HCT116 (cell line): ENCODE measurements at regions not wholly inside any gene's neighbourhood (a gene's known extent, or its start where the extent isn't known, plus 50 kb on each side); places are given as distances from the start of the nearest gene placed in this dataset.

Experiments
- ATAC-seq: fragments of 200-7000 bp; cut with Tn5 transposase; 2 replicates; pipeline ENCODE4 v1.9.1; 2020; ENCODE audit warnings: mild to moderate bottlenecking, moderate library complexity
- BruUV-seq: library from RNA; stranded (reverse); fragments of 400-500 nt; replicated peaks from 2 replicates; lab custom pipeline; 2021; lab: Mats Ljungman, UMichigan
- CTCF ChIA-PET: fragments of 300-600 bp; sonication (Branson Sonifier 250); formaldehyde crosslinking; loops from one replicate; lab custom pipeline; 2021; ENCODE audit warnings: antibody characterized with exemption; lab: Charles Lee
- POLR2A ChIA-PET: fragments of 300-600, 350-600 bp; sonication (Branson Sonifier 250); formaldehyde crosslinking; loops from one replicate; lab custom pipeline; 2021; ENCODE audit warnings: antibody characterized with exemption; lab: Charles Lee
- RAD21 ChIA-PET, 2 experiments: fragments of 300-600 bp; sonication (Branson Sonifier 250); formaldehyde crosslinking; loops; one replicate each; lab custom pipeline; 2023; ENCODE audit warnings: low total read pairs in 2 of 2; ENCODE audit not compliant: uncharacterized antibody in 2 of 2, unreplicated experiment in 2 of 2, low non-redundant PET in 1 of 2; lab: Charles Lee
- DNase-seq: peaks from one replicate; pipeline ENCODE4 v3.0.0-alpha.2; 2010; ENCODE audit warnings: low read depth, low spot score
- H2AFZ ChIP-seq: fragments of 200-600 bp; shearing (Covaris generic), sonication (generic); 2 replicates; pipeline ENCODE4 v1.6.1; 2017; ENCODE audit warnings: low read depth, mixed run types, mixed read lengths, antibody characterized with exemption, low read length; ENCODE audit not compliant: poor library complexity, severe bottlenecking
- H3K27ac ChIP-seq: 2 replicates; pipeline ENCODE4 v1.5.1; 2012; ENCODE audit warnings: low read depth, low read length
- H3K27me3 ChIP-seq: fragments of 200-600 bp; sonication (generic); 2 replicates; pipeline ENCODE4 v1.6.1; 2016; ENCODE audit warnings: mixed run types, low read length, mixed read lengths; ENCODE audit not compliant: insufficient read depth
- H3K36me3 ChIP-seq, 2 experiments: fragments of 200-500 bp in 1 of 2; fragments of 200-600 bp in 1 of 2; sonication (Bioruptor generic) in 1 of 2; sonication (generic) in 1 of 2; 2 replicates each; pipeline versions ENCODE4 v1.5.1 to v1.6.1; 2014 to 2016; ENCODE audit warnings: low read length in 2 of 2, inconsistent platforms in 1 of 2, mixed read lengths in 1 of 2, mixed run types in 1 of 2; ENCODE audit not compliant: insufficient read depth in 2 of 2, control insufficient read depth in 1 of 2
- H3K4me1 ChIP-seq, 2 experiments: fragments of 200-600 bp in 1 of 2; sonication (generic) in 1 of 2; 2 replicates each; pipeline versions ENCODE4 v1.5.1 to v1.6.1; 2012 to 2017; ENCODE audit warnings: low read length in 2 of 2, inconsistent platforms in 1 of 2, mild to moderate bottlenecking in 1 of 2, mixed read lengths in 1 of 2, mixed run types in 1 of 2, moderate library complexity in 1 of 2; ENCODE audit not compliant: insufficient read depth in 2 of 2, control insufficient read depth in 1 of 2
- H3K4me2 ChIP-seq: fragments of 200-600 bp; sonication (generic); 2 replicates; pipeline ENCODE4 v1.6.1; 2017; ENCODE audit warnings: mixed run types, low read length, mixed read lengths
- H3K4me3 ChIP-seq, 2 experiments: fragments of 200-600 bp in 1 of 2; sonication (generic) in 1 of 2; replicated peaks in 1 of 2; 2 replicates each; pipeline ENCODE4 v1.5.1; 2011 to 2016; ENCODE audit warnings: low read length in 2 of 2, control low read depth in 1 of 2, low read depth in 1 of 2, mild to moderate bottlenecking in 1 of 2, mixed read lengths in 1 of 2, mixed run types in 1 of 2
- H3K79me2 ChIP-seq: fragments of 200-600 bp; sonication (generic); 2 replicates; pipeline ENCODE4 v1.6.1; 2017; ENCODE audit warnings: mild to moderate bottlenecking, mixed run types, low read length, moderate library complexity, mixed read lengths; ENCODE audit not compliant: insufficient read depth
- H3K9ac ChIP-seq: fragments of 200-600 bp; sonication (generic); 2 replicates; pipeline ENCODE4 v1.6.1; 2016; ENCODE audit warnings: low read length, mixed read lengths
- H3K9me2 ChIP-seq: fragments of 200-600 bp; sonication (generic), shearing (Covaris generic); 2 replicates; pipeline ENCODE4 v1.6.1; 2017; ENCODE audit warnings: mixed run types, mild to moderate bottlenecking, moderate library complexity; ENCODE audit not compliant: insufficient read depth
- H3K9me3 ChIP-seq, 2 experiments: fragments of 200-500 bp in 1 of 2; fragments of 200-600 bp in 1 of 2; sonication (Bioruptor generic) in 1 of 2; sonication (generic) in 1 of 2; 2 replicates each; pipeline ENCODE4 v1.6.1; 2014 to 2017; ENCODE audit warnings: low read length in 2 of 2, mixed read lengths in 2 of 2, inconsistent platforms in 1 of 2, low read depth in 1 of 2, mild to moderate bottlenecking in 1 of 2, mixed run types in 1 of 2, moderate library complexity in 1 of 2; ENCODE audit not compliant: control insufficient read depth in 1 of 2, insufficient read depth in 1 of 2
- H4K20me1 ChIP-seq: fragments of 200-600 bp; sonication (generic), shearing (Covaris generic); 2 replicates; pipeline ENCODE4 v1.6.1; 2017; ENCODE audit warnings: mixed run types, mild to moderate bottlenecking, moderate library complexity; ENCODE audit not compliant: insufficient read depth
- CBX3 ChIP-seq: IDR thresholded peaks from 2 replicates; pipeline ENCODE4 v1.6.1; 2012; ENCODE audit warnings: low read depth
- EZH2 ChIP-seq: fragments of 200-600 bp; sonication (generic); IDR thresholded peaks from 2 replicates; pipeline ENCODE4 v1.6.1; 2017; ENCODE audit warnings: antibody characterized with exemption, mixed run types
- JUND ChIP-seq: IDR thresholded peaks from 2 replicates; pipeline ENCODE4 v1.6.1; 2012
- SRF ChIP-seq: IDR thresholded peaks from 2 replicates; pipeline ENCODE4 v1.6.1; 2012; ENCODE audit warnings: low read depth
- ZNF274 ChIP-seq: fragments of 200-500 bp; sonication (Bioruptor generic); IDR thresholded peaks from 2 replicates; pipeline ENCODE4 v1.6.1; 2014; ENCODE audit warnings: mild to moderate bottlenecking, low read depth, low read length, inconsistent platforms
- intact Hi-C: fragments of 100-400 bp; cut with micrococcal nuclease; formaldehyde crosslinking; loops from 2 replicates; pipeline ENCODE4 v1.10.0; 2022
- TF ChIP-seq, protein P1 (sequence below), 3 experiments: fragments of 200-600 bp in 1 of 3; sonication (generic) in 1 of 3; IDR thresholded peaks in 2 of 3; conservative IDR thresholded peaks in 1 of 3; 2 replicates each; pipeline ENCODE4 v1.5.1; 2012 to 2017; ENCODE audit warnings: low read depth in 2 of 3, low read length in 2 of 3, antibody characterized with exemption in 1 of 3, borderline replicate concordance in 1 of 3, control low read depth in 1 of 3, mild to moderate bottlenecking in 1 of 3, mixed read lengths in 1 of 3, mixed run types in 1 of 3, moderate library complexity in 1 of 3; ENCODE audit not compliant: insufficient read depth in 1 of 3
- TF ChIP-seq, protein P2 (sequence below): IDR thresholded peaks from 2 replicates; pipeline ENCODE4 v1.6.1; 2012
- TF ChIP-seq, protein P3 (sequence below): IDR thresholded peaks from 2 replicates; pipeline ENCODE4 v1.6.1; 2011; ENCODE audit warnings: mild to moderate bottlenecking, low read length, moderate library complexity; ENCODE audit not compliant: insufficient replicate concordance; ENCODE audit errors: extremely low read depth

DNA sequence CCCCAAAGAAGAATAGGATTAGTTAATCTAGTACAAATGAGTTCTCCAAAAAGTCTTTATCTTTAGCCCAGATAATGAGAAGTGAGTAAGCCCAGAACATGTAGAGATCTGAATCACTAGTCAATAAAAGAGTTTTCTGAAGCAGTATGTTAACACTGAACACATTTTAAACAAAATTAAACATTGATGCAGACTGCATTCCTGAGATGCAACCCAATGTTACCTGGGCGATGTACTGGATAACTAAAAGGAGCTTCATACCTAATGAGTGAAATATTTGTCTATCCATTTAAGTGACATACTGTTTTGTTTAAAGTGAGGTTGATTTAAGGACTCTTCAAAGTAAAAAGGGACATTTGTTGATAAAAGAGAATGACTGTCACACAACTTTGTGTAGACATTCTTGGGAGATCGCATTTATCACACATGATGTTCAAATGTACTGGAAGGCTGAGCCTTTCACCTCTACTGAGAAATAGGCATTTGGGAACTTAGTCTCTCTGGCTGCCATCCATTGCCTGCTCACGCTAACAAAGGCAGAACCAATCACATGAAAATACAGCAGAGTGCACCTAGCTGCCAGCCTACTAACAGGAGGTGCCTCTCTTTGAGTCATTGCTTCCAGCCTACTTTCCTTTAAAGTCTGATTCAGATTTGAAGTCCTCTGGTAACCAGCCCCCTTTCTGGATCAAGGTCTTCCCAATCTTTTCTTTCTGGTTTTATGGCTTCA lies 287.7 kb downstream of the BTG1 start:
- no peak overlapping the region for H3K4me3 ChIP-seq
- ATAC-seq (no peak), DNase-seq (no peak)
- intact Hi-C loops: no loop called here
- no peaks in the 10 kb centered on the region for H3K4me1 ChIP-seq
- CTCF ChIA-PET: interaction anchor here (1.2 kb wide), 1 partner anchor 46 kb away, joined by 3 read pairs; no protein-coding TSS in a partner anchor
- H3K4me2 ChIP-seq: no peak overlapping the region
- H3K9me2 ChIP-seq: no peaks in the 10 kb centered on the region; the same call in 1 of the 2 replicates
- no peaks in the 10 kb centered on the region for H3K9me3 ChIP-seq
- POLR2A ChIA-PET: no interaction called here
- H3K27ac ChIP-seq: no peak overlapping the region
- BruUV-seq: no TSS peak
- no peak overlapping the region for H2AFZ ChIP-seq
- RAD21 ChIA-PET: no interaction called here
- no peaks in the 10 kb centered on the region for H4K20me1 ChIP-seq
- no peak overlapping the region for H3K9ac ChIP-seq
- TF ChIP-seq EZH2: no peak
- TF ChIP-seq, protein P1, sequence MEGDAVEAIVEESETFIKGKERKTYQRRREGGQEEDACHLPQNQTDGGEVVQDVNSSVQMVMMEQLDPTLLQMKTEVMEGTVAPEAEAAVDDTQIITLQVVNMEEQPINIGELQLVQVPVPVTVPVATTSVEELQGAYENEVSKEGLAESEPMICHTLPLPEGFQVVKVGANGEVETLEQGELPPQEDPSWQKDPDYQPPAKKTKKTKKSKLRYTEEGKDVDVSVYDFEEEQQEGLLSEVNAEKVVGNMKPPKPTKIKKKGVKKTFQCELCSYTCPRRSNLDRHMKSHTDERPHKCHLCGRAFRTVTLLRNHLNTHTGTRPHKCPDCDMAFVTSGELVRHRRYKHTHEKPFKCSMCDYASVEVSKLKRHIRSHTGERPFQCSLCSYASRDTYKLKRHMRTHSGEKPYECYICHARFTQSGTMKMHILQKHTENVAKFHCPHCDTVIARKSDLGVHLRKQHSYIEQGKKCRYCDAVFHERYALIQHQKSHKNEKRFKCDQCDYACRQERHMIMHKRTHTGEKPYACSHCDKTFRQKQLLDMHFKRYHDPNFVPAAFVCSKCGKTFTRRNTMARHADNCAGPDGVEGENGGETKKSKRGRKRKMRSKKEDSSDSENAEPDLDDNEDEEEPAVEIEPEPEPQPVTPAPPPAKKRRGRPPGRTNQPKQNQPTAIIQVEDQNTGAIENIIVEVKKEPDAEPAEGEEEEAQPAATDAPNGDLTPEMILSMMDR (IDR thresholded peaks at IDR 0.05 in 2 of 3, conservative IDR thresholded peaks at IDR 0.05 in 1 of 3; ENCODE audit: borderline replicate concordance in 1 of 3, insufficient read depth in 1 of 3, low read depth in 2 of 3, low read length in 2 of 3): no peak
- TF ChIP-seq CBX3: no peak
- TF ChIP-seq, protein P2, sequence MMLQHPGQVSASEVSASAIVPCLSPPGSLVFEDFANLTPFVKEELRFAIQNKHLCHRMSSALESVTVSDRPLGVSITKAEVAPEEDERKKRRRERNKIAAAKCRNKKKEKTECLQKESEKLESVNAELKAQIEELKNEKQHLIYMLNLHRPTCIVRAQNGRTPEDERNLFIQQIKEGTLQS: no peak
- TF ChIP-seq, protein P3, sequence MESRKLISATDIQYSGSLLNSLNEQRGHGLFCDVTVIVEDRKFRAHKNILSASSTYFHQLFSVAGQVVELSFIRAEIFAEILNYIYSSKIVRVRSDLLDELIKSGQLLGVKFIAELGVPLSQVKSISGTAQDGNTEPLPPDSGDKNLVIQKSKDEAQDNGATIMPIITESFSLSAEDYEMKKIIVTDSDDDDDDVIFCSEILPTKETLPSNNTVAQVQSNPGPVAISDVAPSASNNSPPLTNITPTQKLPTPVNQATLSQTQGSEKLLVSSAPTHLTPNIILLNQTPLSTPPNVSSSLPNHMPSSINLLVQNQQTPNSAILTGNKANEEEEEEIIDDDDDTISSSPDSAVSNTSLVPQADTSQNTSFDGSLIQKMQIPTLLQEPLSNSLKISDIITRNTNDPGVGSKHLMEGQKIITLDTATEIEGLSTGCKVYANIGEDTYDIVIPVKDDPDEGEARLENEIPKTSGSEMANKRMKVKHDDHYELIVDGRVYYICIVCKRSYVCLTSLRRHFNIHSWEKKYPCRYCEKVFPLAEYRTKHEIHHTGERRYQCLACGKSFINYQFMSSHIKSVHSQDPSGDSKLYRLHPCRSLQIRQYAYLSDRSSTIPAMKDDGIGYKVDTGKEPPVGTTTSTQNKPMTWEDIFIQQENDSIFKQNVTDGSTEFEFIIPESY: no peak
- TF ChIP-seq ZNF274: no peak
- TF ChIP-seq SRF: no peak
- no peak for TF ChIP-seq JUND
- no peaks in the 10 kb centered on the region for H3K79me2 ChIP-seq
- H3K36me3 ChIP-seq: no peaks in the 10 kb centered on the region
- H3K27me3 ChIP-seq: no peaks in the 10 kb centered on the region
